Stimulated activated CD8-positive, alpha-beta memory T cell treated with anti-CD3 and anti-CD28 coated beads, Interleukin-2, amount 100 ng/mL, for 48 hours (primary cell): ENCODE measurements at regions not wholly inside any gene's neighbourhood (a gene's known extent, or its start where the extent isn't known, plus 50 kb on each side); places are given as distances from the start of the nearest gene placed in this dataset.

Experiments
- DNase-seq, 2 donors: peaks; one replicate each; pipeline ENCODE4 v3.0.0-alpha.2; 2020; ENCODE audit warnings: low read depth in 2 of 2

- DNase-seq, result no peak
Observed at GRCh38 chr13:106173346-106173745, 362.1 kb downstream of the EFNB2 start.

GRCh38 chr13:106172176-106172905, 363.1 kb downstream of the EFNB2 start:
- no peak for DNase-seq

GRCh38 chr13:106163426-106163825, 372.0 kb downstream of the EFNB2 start:
- no peak for DNase-seq

- no peak for DNase-seq
Observed at GRCh38 chr13:106161146-106161545, 374.3 kb downstream of the EFNB2 start.

- no peak for DNase-seq
Observed at GRCh38 chr13:106159295-106160195, 375.9 kb downstream of the EFNB2 start.

GRCh38 chr13:106156468-106156867, 379.0 kb downstream of the EFNB2 start:
- no peak for DNase-seq

- no peak for DNase-seq
Observed at GRCh38 chr13:106155411-106155810, 380.1 kb downstream of the EFNB2 start.

GRCh38 chr13:106153876-106154275, 381.6 kb downstream of the EFNB2 start:
- no peak for DNase-seq

GRCh38 chr13:106153041-106153440, 382.4 kb downstream of the EFNB2 start:
- no peak for DNase-seq

- no peak for DNase-seq
Observed at GRCh38 chr13:106152047-106152446, 383.4 kb downstream of the EFNB2 start.

GRCh38 chr13:106151056-106151699, 384.3 kb downstream of the EFNB2 start:
- no peak for DNase-seq

- DNase-seq, result no peak
Observed at GRCh38 chr13:106145997-106146864, 389.2 kb downstream of the EFNB2 start.

GRCh38 chr13:106145070-106145469, 390.4 kb downstream of the EFNB2 start:
- DNase-seq, result no peak

GRCh38 chr13:106143930-106144709, 391.3 kb downstream of the EFNB2 start:
- DNase-seq, result no peak

- no peak for DNase-seq
Observed at GRCh38 chr13:106143392-106143791, 392.1 kb downstream of the EFNB2 start.

- no peak for DNase-seq
Observed at GRCh38 chr13:106140476-106140875, 395.0 kb downstream of the EFNB2 start.

- DNase-seq, result no peak
Observed at GRCh38 chr13:106139942-106140341, 395.5 kb downstream of the EFNB2 start.

GRCh38 chr13:106139377-106139776, 396.1 kb downstream of the EFNB2 start:
- DNase-seq, result no peak

GRCh38 chr13:106138620-106139019, 396.8 kb downstream of the EFNB2 start:
- no peak for DNase-seq

GRCh38 chr13:106133025-106133424, 402.4 kb downstream of the EFNB2 start:
- DNase-seq, result no peak

GRCh38 chr13:106132216-106132615, 403.2 kb downstream of the EFNB2 start:
- DNase-seq, result no peak
